Keratinocyte (primary cell): ENCODE measurements at regions not wholly inside any gene's neighbourhood (a gene's known extent, or its start where the extent isn't known, plus 50 kb on each side); places are given as distances from the start of the nearest gene placed in this dataset.

ENCODE experiments used
- DNase-seq: peaks from one replicate; pipeline ENCODE4 v3.0.0-alpha.2; 2011; ENCODE audit warnings: low read depth, missing footprints, low spot score
- FAIRE-seq: peaks from 2 replicates; lab custom pipeline; 2011; peaks lifted over from hg19 to GRCh38; lab: Jason Lieb, UNC
- H2AFZ ChIP-seq: 2 replicates; pipeline ENCODE4 v1.6.0; 2012; ENCODE audit warnings: low read length, control low read depth, inconsistent platforms; ENCODE audit not compliant: control insufficient read depth
- H3K27ac ChIP-seq: 2 replicates; pipeline ENCODE4 v1.5.1; 2011; ENCODE audit warnings: low read length; ENCODE audit not compliant: control insufficient read depth, insufficient read depth
- H3K27me3 ChIP-seq: 3 replicates; pipeline ENCODE4 v1.6.0; 2011; ENCODE audit warnings: low read length; ENCODE audit not compliant: control insufficient read depth, insufficient read depth; ENCODE audit errors: extremely low read depth
- H3K36me3 ChIP-seq, 2 experiments: 2 replicates in 1 of 2; 3 replicates in 1 of 2; pipeline ENCODE4 v1.5.1; 2011; ENCODE audit warnings: low read length in 2 of 2, mild to moderate bottlenecking in 1 of 2; ENCODE audit not compliant: control insufficient read depth in 2 of 2, insufficient read depth in 2 of 2; ENCODE audit errors: extremely low read depth in 1 of 2
- H3K4me1 ChIP-seq: 3 replicates; pipeline ENCODE4 v1.5.1; 2011; ENCODE audit warnings: low read length; ENCODE audit not compliant: control insufficient read depth, insufficient read depth; ENCODE audit errors: extremely low read depth
- H3K4me2 ChIP-seq: 3 replicates; pipeline ENCODE4 v1.6.0; 2011; ENCODE audit warnings: low read depth, low read length; ENCODE audit not compliant: control insufficient read depth, insufficient read depth; ENCODE audit errors: extremely low read depth
- H3K4me3 ChIP-seq, 3 experiments: fragments of 200-600 bp in 1 of 3; sonication (generic) in 1 of 3; 2 replicates in 2 of 3; 3 replicates in 1 of 3; pipeline ENCODE4 v1.5.1; 2011 to 2016; ENCODE audit warnings: low read length in 3 of 3, mild to moderate bottlenecking in 3 of 3, control low read depth in 2 of 3, inconsistent platforms in 1 of 3, low read depth in 1 of 3, mixed read lengths in 1 of 3, mixed run types in 1 of 3, moderate library complexity in 1 of 3; ENCODE audit not compliant: control insufficient read depth in 2 of 3, insufficient read depth in 2 of 3; ENCODE audit errors: extremely low read depth in 1 of 3
- H3K79me2 ChIP-seq: 2 replicates; pipeline ENCODE4 v1.6.0; 2012; ENCODE audit warnings: low read length; ENCODE audit not compliant: control insufficient read depth, insufficient read depth
- H3K9ac ChIP-seq: 3 replicates; pipeline ENCODE4 v1.6.0; 2011; ENCODE audit warnings: low read length; ENCODE audit not compliant: control insufficient read depth, insufficient read depth; ENCODE audit errors: extremely low read depth
- H3K9me1 ChIP-seq: 3 replicates; pipeline ENCODE4 v1.6.0; 2011; ENCODE audit warnings: low read length; ENCODE audit not compliant: control insufficient read depth, insufficient read depth; ENCODE audit errors: extremely low read depth
- H3K9me3 ChIP-seq: 2 replicates; pipeline ENCODE4 v1.5.1; 2012; ENCODE audit warnings: low read depth, low read length; ENCODE audit not compliant: control insufficient read depth
- H4K20me1 ChIP-seq: 3 replicates; pipeline ENCODE4 v1.6.0; 2011; ENCODE audit warnings: low read length; ENCODE audit not compliant: control insufficient read depth, insufficient read depth; ENCODE audit errors: extremely low read depth
- EZH2 ChIP-seq: IDR thresholded peaks from one replicate; pipeline ENCODE4 v1.6.1; 2012; ENCODE audit warnings: inconsistent platforms, mild to moderate bottlenecking, low read length, moderate library complexity
- dilution Hi-C: fragments of 300-500 bp; cut with MboI; formaldehyde crosslinking; loops from one replicate; pipeline ENCODE4 v1.7.0; 2020; ENCODE audit warnings: low sequenced_read_pairs; ENCODE audit not compliant: extremely low pct_ligation_motif_present
- TF ChIP-seq, protein P1 (sequence below), 3 experiments: IDR thresholded peaks in 1 of 3; conservative IDR thresholded peaks in 1 of 3; optimal IDR thresholded peaks in 1 of 3; 2 replicates in 2 of 3; 3 replicates in 1 of 3; pipeline versions ENCODE3 to v1.5.1; 2011; ENCODE audit warnings: low read length in 3 of 3, mild to moderate bottlenecking in 3 of 3, moderate library complexity in 2 of 3, control low read depth in 1 of 3, inconsistent platforms in 1 of 3; ENCODE audit not compliant: insufficient read depth in 2 of 3; ENCODE audit errors: extremely low read depth in 1 of 3

DNA sequence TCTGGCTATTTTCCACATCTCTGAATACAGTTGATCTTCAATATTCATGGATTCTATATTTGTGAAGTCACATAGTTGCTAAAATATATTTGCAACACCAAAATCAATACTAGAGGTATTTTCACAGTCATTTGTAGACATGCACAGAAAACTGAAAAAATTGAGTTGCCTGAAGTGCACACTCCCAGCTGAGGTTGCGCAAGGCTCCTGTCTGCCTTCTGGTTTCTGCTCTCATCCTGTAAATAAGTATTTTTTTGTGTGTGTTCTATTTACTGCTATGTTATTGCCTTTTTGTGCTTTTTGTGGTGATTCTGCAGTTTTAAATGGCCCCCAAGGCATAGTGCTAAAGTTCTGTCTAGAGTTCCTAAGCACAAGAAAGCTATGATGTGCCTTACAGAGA, 371.1 kb upstream of the GRAMD2B start:
- Histone ChIP-seq H3K27me3 (no peaks in the 10 kb centered on the region), H3K4me1 (no peaks in the 10 kb centered on the region), H3K9me1 (no peaks in the 10 kb centered on the region), H3K9me3 (no peaks in the 10 kb centered on the region), H3K36me3 (no peaks in the 10 kb centered on the region), H4K20me1 (no peaks in the 10 kb centered on the region), H3K4me2 (no peak overlapping the region), H3K27ac (no peak overlapping the region), H2AFZ (no peak overlapping the region), H3K4me3 (no peak overlapping the region), H3K79me2 (no peaks in the 10 kb centered on the region), H3K9ac (no peak overlapping the region)
- DNase-seq: no peak
- TF ChIP-seq, protein P1, sequence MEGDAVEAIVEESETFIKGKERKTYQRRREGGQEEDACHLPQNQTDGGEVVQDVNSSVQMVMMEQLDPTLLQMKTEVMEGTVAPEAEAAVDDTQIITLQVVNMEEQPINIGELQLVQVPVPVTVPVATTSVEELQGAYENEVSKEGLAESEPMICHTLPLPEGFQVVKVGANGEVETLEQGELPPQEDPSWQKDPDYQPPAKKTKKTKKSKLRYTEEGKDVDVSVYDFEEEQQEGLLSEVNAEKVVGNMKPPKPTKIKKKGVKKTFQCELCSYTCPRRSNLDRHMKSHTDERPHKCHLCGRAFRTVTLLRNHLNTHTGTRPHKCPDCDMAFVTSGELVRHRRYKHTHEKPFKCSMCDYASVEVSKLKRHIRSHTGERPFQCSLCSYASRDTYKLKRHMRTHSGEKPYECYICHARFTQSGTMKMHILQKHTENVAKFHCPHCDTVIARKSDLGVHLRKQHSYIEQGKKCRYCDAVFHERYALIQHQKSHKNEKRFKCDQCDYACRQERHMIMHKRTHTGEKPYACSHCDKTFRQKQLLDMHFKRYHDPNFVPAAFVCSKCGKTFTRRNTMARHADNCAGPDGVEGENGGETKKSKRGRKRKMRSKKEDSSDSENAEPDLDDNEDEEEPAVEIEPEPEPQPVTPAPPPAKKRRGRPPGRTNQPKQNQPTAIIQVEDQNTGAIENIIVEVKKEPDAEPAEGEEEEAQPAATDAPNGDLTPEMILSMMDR (optimal IDR thresholded peaks at IDR 0.05 in 1 of 3, IDR thresholded peaks at IDR 0.05 in 1 of 3, conservative IDR thresholded peaks at IDR 0.05 in 1 of 3; ENCODE audit: extremely low read depth in 1 of 3, insufficient read depth in 2 of 3, low read length in 3 of 3): no peak
- no peak for TF ChIP-seq EZH2
- FAIRE-seq: no peak
- dilution Hi-C loops: no loop called here

DNA sequence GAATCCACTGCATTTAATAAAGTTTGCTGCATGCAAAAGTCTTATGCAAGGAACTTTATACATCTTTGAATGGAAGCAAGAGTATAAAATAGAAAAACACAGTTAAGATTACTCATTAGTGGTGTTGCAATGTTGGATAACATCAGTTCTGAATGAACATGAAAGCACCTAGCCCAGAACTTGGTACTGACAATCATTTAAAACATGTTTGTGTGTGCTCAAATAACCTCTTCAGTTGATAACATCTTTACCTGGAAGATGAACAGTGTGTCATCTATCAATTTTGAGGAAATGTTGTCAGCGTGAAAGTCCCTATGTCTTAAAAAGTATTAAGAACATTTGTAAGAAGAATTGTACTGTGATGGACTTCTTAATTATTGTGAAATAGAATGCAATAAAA, 370.4 kb upstream of the GRAMD2B start:
- Histone ChIP-seq H2AFZ (no peak overlapping the region), H3K27me3 (no peaks in the 10 kb centered on the region), H3K27ac (no peak overlapping the region), H3K36me3 (no peaks in the 10 kb centered on the region), H4K20me1 (no peaks in the 10 kb centered on the region), H3K4me2 (no peak overlapping the region), H3K9me3 (no peaks in the 10 kb centered on the region), H3K9me1 (no peaks in the 10 kb centered on the region), H3K4me3 (no peak overlapping the region), H3K9ac (no peak overlapping the region), H3K79me2 (no peaks in the 10 kb centered on the region), H3K4me1 (no peaks in the 10 kb centered on the region)
- DNase-seq: no peak
- TF ChIP-seq, protein P1 (optimal IDR thresholded peaks at IDR 0.05 in 1 of 3, IDR thresholded peaks at IDR 0.05 in 1 of 3, conservative IDR thresholded peaks at IDR 0.05 in 1 of 3; ENCODE audit: extremely low read depth in 1 of 3, insufficient read depth in 2 of 3, low read length in 3 of 3): no peak
- no peak for TF ChIP-seq EZH2
- no peak for FAIRE-seq
- dilution Hi-C loops: no loop called here
